ENCODE measurements at regions not wholly inside any gene's neighbourhood (a gene's known extent, or its start where the extent isn't known, plus 50 kb on each side); places are given as distances from the start of the nearest gene placed in this dataset.

DNA sequence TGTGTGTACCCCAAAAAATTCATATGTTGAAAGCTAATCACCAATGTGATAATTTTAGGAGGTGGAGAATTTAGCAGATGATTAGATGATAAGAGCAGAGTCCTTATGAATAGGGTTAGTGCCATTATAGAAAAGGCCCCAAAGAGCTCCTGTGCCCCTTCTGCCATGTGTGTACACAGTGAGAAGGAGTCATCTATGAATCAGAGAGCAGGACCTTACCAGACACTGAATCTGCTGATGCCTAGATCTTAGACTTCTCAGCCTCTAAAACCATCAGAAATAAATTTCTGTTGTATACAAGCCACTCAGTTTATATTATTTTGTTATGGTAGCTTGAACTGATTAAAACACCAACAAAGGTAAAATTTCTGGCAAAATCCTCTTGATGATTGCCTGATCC is 560.0 kb upstream of the CDH2 start:
- TF ChIP-seq CTCF (IDR thresholded peaks at IDR 0.05; ENCODE audit: insufficient read depth, low read length) = no peak
- TF ChIP-seq POLR2AphosphoS5 (IDR thresholded peaks at IDR 0.05; ENCODE audit: low read depth) = no peak
- TF ChIP-seq SPI1 (IDR thresholded peaks at IDR 0.05; ENCODE audit: borderline replicate concordance, low read depth) = no peak
- TF ChIP-seq GABPA (IDR thresholded peaks at IDR 0.05; ENCODE audit: low read depth) = no peak
- TF ChIP-seq, protein P1, sequence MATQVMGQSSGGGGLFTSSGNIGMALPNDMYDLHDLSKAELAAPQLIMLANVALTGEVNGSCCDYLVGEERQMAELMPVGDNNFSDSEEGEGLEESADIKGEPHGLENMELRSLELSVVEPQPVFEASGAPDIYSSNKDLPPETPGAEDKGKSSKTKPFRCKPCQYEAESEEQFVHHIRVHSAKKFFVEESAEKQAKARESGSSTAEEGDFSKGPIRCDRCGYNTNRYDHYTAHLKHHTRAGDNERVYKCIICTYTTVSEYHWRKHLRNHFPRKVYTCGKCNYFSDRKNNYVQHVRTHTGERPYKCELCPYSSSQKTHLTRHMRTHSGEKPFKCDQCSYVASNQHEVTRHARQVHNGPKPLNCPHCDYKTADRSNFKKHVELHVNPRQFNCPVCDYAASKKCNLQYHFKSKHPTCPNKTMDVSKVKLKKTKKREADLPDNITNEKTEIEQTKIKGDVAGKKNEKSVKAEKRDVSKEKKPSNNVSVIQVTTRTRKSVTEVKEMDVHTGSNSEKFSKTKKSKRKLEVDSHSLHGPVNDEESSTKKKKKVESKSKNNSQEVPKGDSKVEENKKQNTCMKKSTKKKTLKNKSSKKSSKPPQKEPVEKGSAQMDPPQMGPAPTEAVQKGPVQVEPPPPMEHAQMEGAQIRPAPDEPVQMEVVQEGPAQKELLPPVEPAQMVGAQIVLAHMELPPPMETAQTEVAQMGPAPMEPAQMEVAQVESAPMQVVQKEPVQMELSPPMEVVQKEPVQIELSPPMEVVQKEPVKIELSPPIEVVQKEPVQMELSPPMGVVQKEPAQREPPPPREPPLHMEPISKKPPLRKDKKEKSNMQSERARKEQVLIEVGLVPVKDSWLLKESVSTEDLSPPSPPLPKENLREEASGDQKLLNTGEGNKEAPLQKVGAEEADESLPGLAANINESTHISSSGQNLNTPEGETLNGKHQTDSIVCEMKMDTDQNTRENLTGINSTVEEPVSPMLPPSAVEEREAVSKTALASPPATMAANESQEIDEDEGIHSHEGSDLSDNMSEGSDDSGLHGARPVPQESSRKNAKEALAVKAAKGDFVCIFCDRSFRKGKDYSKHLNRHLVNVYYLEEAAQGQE (IDR thresholded peaks at IDR 0.05; ENCODE audit: insufficient replicate concordance, low read depth) = no peak
- H3K27me3 ChIP-seq (ENCODE audit: insufficient read depth, poor library complexity, severe bottlenecking) = no peaks in the 10 kb centered on the region
- no peak overlapping the region for H3K27ac ChIP-seq (replicated peaks)
- no peak for DNase-seq (ENCODE audit: low read depth in 1 of 2, low spot score in 1 of 2)
- H3K4me3 ChIP-seq (replicated peaks; ENCODE audit: insufficient read depth, low read length) = no peak overlapping the region

DNA sequence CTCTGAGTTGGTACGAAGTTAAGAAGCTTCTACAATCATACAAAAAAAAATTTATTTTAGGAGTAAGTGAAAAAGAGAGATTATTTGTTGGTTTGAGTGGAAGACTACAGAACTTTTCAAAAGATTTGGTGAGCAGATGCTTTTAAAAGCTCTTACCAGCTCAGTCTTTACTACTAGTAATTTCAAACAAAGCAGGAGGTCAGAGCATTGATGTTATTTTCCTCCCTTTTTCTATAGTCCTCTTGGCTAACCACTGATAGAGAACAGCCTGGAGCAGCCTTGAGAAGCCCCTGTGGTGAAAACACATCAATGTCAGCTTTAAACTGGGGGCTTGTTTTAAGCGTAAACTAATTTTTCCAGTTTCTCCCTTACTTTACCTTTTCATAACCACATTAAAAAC is 559.3 kb upstream of the CDH2 start:
- no peak overlapping the region for H3K27ac ChIP-seq (replicated peaks)
- DNase-seq (ENCODE audit: low read depth in 1 of 2, low spot score in 1 of 2) = no peak

GRCh38 chr18:28735731-28736130 is 558.8 kb upstream of the CDH2 start:
- no peak overlapping the region for H3K27ac ChIP-seq (replicated peaks)
- DNase-seq (ENCODE audit: low read depth in 1 of 2, low spot score in 1 of 2) = no peak
- no peak overlapping the region for H3K4me3 ChIP-seq (replicated peaks; ENCODE audit: insufficient read depth, low read length)
- no peak for TF ChIP-seq CTCF (IDR thresholded peaks at IDR 0.05; ENCODE audit: insufficient read depth, low read length)
- H3K27me3 ChIP-seq (ENCODE audit: insufficient read depth, poor library complexity, severe bottlenecking) = no peaks in the 10 kb centered on the region

More for the DNA sequence above, 559.3 kb upstream of the CDH2 start:
- Histone ChIP-seq H3K4me3 (replicated peaks; ENCODE audit: insufficient read depth, low read length) (no peak overlapping the region), H3K27me3 (ENCODE audit: insufficient read depth, poor library complexity, severe bottlenecking) (no peaks in the 10 kb centered on the region)
- no peak for TF ChIP-seq GABPA (IDR thresholded peaks at IDR 0.05; ENCODE audit: low read depth)
- no peak for TF ChIP-seq POLR2AphosphoS5 (IDR thresholded peaks at IDR 0.05; ENCODE audit: low read depth)
- no peak for TF ChIP-seq SPI1 (IDR thresholded peaks at IDR 0.05; ENCODE audit: borderline replicate concordance, low read depth)
- TF ChIP-seq, protein P1 (IDR thresholded peaks at IDR 0.05; ENCODE audit: insufficient replicate concordance, low read depth) = no peak
- no peak for TF ChIP-seq CTCF (IDR thresholded peaks at IDR 0.05; ENCODE audit: insufficient read depth, low read length)

- Histone ChIP-seq H3K27me3 (ENCODE audit: insufficient read depth, poor library complexity, severe bottlenecking) (no peaks in the 10 kb centered on the region), H3K4me3 (replicated peaks; ENCODE audit: insufficient read depth, low read length) (no peak overlapping the region), H3K27ac (replicated peaks) (no peak overlapping the region)
- no peak for DNase-seq (ENCODE audit: low read depth in 1 of 2, low spot score in 1 of 2)
- no peak for TF ChIP-seq GABPA (IDR thresholded peaks at IDR 0.05; ENCODE audit: low read depth)
- no peak for TF ChIP-seq SPI1 (IDR thresholded peaks at IDR 0.05; ENCODE audit: borderline replicate concordance, low read depth)
- TF ChIP-seq CTCF (IDR thresholded peaks at IDR 0.05; ENCODE audit: insufficient read depth, low read length) = no peak
- TF ChIP-seq, protein P1 (IDR thresholded peaks at IDR 0.05; ENCODE audit: insufficient replicate concordance, low read depth) = no peak
- TF ChIP-seq POLR2AphosphoS5 (IDR thresholded peaks at IDR 0.05; ENCODE audit: low read depth) = no peak
Observed at GRCh38 chr18:28729321-28729720, 552.4 kb upstream of the CDH2 start.
